ENCODE measurements at regions not wholly inside any gene's neighbourhood (a gene's known extent, or its start where the extent isn't known, plus 50 kb on each side); places are given as distances from the start of the nearest gene placed in this dataset.

DNA sequence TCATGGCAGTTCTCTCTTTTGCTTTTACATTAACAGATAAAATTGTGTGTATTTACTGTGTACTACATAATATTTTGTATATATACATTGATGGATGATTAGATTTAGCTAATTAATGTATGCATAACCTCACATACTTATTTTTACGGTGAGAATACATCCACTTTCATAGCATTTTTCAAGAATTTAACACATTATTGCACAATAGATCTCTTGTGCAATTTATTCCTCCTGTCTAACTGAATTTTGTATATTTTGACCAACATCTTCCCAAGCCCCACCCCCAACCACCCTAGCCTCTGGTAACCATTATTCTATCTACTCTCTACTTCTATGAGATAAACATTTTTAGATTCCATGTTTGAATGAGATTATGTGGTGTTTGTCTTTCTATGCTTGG is 194.7 kb downstream of the RBM26 start:
- TF ChIP-seq, protein P1, sequence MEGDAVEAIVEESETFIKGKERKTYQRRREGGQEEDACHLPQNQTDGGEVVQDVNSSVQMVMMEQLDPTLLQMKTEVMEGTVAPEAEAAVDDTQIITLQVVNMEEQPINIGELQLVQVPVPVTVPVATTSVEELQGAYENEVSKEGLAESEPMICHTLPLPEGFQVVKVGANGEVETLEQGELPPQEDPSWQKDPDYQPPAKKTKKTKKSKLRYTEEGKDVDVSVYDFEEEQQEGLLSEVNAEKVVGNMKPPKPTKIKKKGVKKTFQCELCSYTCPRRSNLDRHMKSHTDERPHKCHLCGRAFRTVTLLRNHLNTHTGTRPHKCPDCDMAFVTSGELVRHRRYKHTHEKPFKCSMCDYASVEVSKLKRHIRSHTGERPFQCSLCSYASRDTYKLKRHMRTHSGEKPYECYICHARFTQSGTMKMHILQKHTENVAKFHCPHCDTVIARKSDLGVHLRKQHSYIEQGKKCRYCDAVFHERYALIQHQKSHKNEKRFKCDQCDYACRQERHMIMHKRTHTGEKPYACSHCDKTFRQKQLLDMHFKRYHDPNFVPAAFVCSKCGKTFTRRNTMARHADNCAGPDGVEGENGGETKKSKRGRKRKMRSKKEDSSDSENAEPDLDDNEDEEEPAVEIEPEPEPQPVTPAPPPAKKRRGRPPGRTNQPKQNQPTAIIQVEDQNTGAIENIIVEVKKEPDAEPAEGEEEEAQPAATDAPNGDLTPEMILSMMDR (IDR thresholded peaks at IDR 0.05): no peak
- TF ChIP-seq POLR2A (IDR thresholded peaks at IDR 0.05) (no peak), POLR2AphosphoS5 (IDR thresholded peaks at IDR 0.05) (no peak)

All from prostate gland (tissue), 2 donors.